Jurkat, Clone E6-1 (cell line): ENCODE measurements at regions not wholly inside any gene's neighbourhood (a gene's known extent, or its start where the extent isn't known, plus 50 kb on each side); places are given as distances from the start of the nearest gene placed in this dataset.

ENCODE experiments used
- DNase-seq: peaks from one replicate; pipeline ENCODE4 v3.0.0-alpha.2; 2011; ENCODE audit warnings: low read depth, low spot score
- H3K4me3 ChIP-seq: 2 replicates; pipeline ENCODE4 v1.5.1; 2011; ENCODE audit warnings: mild to moderate bottlenecking, low read length, control low read depth, moderate library complexity

DNA sequence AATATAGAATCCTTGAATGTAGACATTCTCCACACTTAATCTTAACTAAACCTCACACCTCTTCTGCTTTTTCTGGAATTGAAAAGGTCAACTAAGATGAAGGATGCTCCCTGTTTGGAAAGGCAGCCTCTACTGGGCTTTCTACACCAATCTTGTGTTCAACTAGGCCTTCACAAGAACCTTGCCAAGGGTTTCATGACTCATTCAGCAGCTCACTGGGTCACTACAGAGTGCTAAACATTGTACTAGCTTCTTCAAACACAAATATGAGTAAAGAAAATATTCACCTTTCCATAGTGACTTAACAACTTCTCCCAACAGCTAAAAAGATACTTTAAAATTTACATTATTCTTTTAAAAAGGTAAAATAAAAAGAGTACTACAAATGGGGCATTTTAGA, 135.3 kb upstream of the PRMT6 start:
- DNase-seq: no peak
- H3K4me3 ChIP-seq: no peak overlapping the region

DNA sequence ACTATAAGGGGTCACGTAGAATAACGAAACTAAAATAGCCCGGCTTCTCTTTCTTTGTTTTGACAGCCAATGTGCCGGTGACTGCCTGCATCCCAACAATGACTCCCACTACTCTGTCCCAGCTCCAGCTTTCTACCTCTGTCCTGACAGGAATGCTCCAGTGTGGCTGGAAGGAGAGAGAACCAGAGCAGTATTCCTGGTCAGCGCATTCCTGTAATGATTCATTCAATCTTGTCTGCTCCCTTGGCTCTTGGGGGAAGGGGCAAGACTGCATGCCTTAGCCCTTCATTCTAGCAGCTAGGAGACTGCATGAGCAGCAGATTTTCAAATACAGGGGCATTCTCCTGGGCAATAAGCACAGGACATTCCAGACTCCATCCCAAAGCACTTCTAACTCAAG, 132.1 kb upstream of the PRMT6 start:
- no peak for DNase-seq
- no peak overlapping the region for H3K4me3 ChIP-seq

- H3K4me3 ChIP-seq: no peak overlapping the region
- DNase-seq: no peak
Observed at GRCh38 chr1:106925750-106926149, 130.7 kb upstream of the PRMT6 start.

GRCh38 chr1:106926803-106927582, 129.5 kb upstream of the PRMT6 start:
- no peak for DNase-seq
- H3K4me3 ChIP-seq: no peak overlapping the region

- DNase-seq: no peak
- no peak overlapping the region for H3K4me3 ChIP-seq
Observed at GRCh38 chr1:106937104-106937503, 119.4 kb upstream of the PRMT6 start.

GRCh38 chr1:106944721-106945120, 111.8 kb upstream of the PRMT6 start:
- H3K4me3 ChIP-seq: no peak overlapping the region
- no peak for DNase-seq

DNA sequence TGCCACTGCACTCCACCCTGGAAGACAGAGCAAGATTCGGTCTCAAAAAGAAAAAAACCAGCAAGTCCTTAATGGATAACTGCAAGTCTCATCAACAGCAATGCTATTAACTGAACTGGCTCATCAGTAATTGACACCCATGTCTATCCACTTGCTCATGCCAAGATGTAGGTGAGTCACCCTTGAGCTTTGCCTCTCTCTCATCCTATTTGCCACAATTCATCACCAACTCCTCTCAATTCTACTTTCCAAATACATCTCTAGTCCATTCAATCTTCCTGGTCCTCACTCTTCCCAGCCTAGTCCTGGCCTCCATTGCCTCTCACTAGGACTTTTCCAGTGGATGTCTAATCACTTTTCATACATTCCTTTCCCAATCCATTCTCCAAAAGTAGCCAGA, 103.7 kb upstream of the PRMT6 start:
- no peak for DNase-seq
- no peak overlapping the region for H3K4me3 ChIP-seq

DNA sequence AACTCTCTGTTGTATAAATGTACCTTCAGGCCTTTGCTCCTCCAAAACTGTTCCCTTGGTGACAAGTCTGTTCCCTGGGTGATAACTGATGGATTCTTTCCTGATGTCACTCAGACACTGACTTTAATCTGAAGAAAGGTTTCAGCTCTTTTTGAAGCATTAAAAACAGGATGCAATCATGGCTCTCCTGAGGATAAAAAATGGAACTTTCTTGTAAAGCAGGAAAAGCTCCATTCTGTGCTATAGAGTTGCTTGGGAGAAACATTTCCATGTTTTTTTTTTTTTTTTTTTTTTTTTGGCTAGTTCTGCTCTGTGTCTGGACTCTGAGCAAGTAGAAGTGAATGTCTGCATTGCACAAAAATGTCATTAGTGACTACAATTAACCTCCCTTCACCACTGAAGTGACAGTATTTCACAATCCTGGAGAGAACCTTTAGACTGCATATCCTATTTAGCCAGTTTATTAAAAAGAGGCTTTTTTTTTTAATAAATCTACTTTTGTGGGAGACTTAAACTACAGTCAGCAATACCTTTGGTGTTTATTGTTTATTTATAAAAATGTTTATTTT, 101.7 kb upstream of the PRMT6 start:
- no peak overlapping the region for H3K4me3 ChIP-seq
- no peak for DNase-seq

DNA sequence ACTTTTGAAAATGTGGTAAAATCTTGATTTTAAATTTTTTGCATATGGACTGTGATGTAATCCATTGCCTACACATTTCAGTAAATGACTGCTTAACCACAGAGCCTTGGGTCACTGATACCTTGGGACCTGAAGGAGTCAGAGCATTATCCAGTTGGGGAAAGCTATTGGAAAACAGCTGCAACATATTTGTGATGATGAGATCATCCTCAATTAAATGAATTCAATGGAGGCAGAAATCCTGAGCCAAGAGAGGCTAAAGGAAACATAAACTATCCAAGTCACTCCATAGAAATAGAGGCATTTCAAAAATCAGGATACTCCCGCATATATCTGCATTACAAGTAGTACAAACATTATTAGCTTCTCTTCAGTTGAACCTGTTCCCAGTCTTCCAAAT, 99.8 kb upstream of the PRMT6 start:
- H3K4me3 ChIP-seq: no peak overlapping the region
- DNase-seq: no peak

GRCh38 chr1:106957795-106958194, 98.7 kb upstream of the PRMT6 start:
- H3K4me3 ChIP-seq: no peak overlapping the region
- no peak for DNase-seq

- no peak for DNase-seq
- no peak overlapping the region for H3K4me3 ChIP-seq
Observed at GRCh38 chr1:106960412-106960811, 96.1 kb upstream of the PRMT6 start.

GRCh38 chr1:106961646-106962045, 94.8 kb upstream of the PRMT6 start:
- DNase-seq: no peak
- H3K4me3 ChIP-seq: no peak overlapping the region

GRCh38 chr1:106962591-106962990, 93.9 kb upstream of the PRMT6 start:
- H3K4me3 ChIP-seq: no peak overlapping the region
- no peak for DNase-seq

DNA sequence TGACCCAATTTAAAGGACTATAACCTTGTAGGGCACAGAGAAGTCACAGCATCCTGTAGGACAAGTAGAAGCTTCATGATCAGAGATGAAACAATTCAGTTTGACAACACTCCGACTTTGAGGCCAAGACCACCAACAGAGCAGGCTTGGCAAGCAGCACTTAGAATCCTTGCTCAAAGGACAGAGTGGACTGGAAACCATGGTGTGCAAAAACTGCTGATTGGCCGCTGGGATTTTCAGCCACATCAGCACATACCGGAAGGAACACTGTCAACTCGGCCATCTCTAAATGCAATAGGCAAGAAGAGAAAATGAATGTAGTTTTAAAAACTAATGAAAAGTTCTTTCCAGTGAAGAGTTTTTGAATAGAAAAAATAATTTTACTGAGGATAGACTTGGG, 92.0 kb upstream of the PRMT6 start:
- DNase-seq: no peak

DNA sequence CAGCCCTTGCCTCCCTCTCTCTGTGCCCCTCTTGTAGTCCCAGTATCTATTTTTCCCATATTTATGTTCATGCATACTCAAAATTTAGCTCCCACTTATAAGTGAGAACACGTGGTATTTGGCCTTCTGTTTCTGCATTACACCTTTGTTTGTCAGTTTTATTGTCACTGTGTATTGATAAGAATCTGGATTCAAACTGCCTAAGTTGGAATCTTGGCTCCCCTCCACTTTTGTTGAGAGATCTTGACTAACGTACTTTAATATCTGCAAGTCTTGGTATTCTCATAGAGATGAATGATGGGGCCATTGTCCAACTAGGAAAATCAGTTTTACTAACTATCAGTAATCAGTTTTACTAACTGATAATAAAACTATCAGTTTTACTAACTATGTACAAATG, 87.8 kb upstream of the PRMT6 start:
- no peak overlapping the region for H3K4me3 ChIP-seq

More for the DNA sequence above, 92.0 kb upstream of the PRMT6 start:
- no peak overlapping the region for H3K4me3 ChIP-seq

GRCh38 chr1:106969731-106970130, 86.7 kb upstream of the PRMT6 start:
- no peak overlapping the region for H3K4me3 ChIP-seq
- DNase-seq: no peak

More for the DNA sequence above, 87.8 kb upstream of the PRMT6 start:
- DNase-seq: no peak

GRCh38 chr1:106972074-106972473, 84.4 kb upstream of the PRMT6 start:
- no peak for DNase-seq
- H3K4me3 ChIP-seq: no peak overlapping the region

DNA sequence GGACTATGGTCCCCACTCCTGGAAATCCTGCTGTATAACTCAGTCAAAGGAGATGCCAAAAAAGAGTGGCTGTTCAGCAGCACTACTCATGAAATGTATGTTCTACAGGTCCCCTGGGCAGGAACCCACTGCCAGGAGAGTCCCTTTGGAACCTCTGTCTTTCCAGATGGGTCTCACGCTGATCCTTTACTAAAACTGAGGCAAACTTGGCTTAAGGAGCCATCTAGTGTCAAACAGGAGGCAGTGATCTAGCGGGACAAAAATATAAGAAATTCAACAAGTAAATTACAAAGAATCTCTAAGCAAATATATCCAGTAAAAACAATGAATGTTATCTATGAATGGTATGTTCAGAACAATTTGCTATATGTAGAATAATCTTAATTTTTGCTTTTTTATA, 80.5 kb upstream of the PRMT6 start:
- peak; percentile 6 for DNase-seq
- H3K4me3 ChIP-seq: no peak overlapping the region

DNA sequence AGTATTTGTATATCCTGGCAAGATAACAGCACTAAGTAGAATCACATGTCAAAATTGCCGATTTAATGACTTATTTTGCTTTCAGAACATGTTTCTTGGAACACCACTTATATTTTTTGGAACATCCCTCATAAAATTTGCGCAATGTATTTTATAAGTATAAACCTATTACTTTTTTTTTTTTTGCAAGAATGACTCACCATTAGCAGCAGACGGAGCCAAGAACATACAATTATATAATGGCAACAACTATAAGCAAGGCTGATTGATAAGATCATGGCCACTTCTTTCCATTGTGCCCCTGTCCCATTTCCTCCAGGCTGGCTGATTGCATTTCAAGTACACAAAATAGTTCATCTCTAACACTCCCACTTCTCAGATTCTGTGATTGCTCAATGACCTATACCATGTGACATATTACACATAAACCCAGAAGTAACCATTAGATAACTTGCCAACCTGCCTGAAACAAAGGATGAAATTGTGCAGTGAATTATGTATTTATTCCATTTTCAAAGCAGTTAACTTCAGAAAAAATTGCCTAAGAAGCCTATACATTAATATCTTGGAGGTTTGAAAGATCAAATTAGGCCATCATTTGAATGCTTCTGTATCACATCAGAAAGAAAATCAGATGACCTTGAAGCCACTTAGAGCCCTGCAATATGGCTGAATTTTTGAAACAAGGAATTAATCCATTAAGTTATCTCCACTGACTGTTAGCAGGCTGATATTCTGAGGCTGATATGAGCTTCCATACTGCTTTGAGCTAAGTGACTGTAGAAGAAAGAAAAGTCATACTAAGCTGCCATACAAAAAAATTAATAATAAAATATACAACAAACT, 77.8 kb upstream of the PRMT6 start:
- no peak overlapping the region for H3K4me3 ChIP-seq
- no peak for DNase-seq

DNA sequence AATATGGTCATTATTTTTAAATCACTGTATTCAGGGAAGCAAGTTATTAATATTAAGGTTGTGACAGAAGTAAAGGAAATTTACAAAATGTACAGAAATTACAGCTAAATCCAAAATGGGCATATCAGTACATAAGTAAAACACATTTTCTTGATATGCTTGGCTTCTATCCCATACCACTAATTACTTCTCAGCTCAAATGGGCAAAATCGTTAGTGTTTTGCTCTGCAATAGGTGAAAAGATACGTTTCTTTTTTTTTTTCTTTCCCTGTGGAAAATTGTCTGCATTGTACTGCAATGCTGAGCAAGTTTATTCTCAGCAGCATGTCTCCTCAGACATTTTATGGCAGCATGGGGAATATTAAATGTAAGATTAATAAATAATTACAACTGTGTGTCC, 77.1 kb upstream of the PRMT6 start:
- no peak overlapping the region for H3K4me3 ChIP-seq
- no peak for DNase-seq
